ENCODE measurements at regions not wholly inside any gene's neighbourhood (a gene's known extent, or its start where the extent isn't known, plus 50 kb on each side); places are given as distances from the start of the nearest gene placed in this dataset.

- no peak for TF ChIP-seq ZNF232 (CRISPR knock-in tag; IDR thresholded peaks at IDR 0.05)
Measured at GRCh38 chr3:139241783-139242182, 102.0 kb upstream of the MRPS22 start (continued).

- Mint-ChIP-seq H3K27ac (no peak overlapping the region), H3K4me3 (no peak overlapping the region), H3K36me3 (no peaks in the 10 kb centered on the region), H3K27me3 (ENCODE audit: low read depth) (peaks cover 4% of the 10 kb centered on the region), H3K4me1 (no peaks in the 10 kb centered on the region), H3K9me3 (no peaks in the 10 kb centered on the region)
- TF ChIP-seq NFYB (CRISPR knock-in tag; conservative IDR thresholded peaks at IDR 0.05; ENCODE audit: low read depth) (no peak), E2F1 (CRISPR knock-in tag; IDR thresholded peaks at IDR 0.05) (no peak), TEAD4 (CRISPR knock-in tag; IDR thresholded peaks at IDR 0.05) (no peak)
- DNase-seq (ENCODE audit: low spot score): no peak
- CTCF ChIA-PET: no interaction called here
- POLR2A ChIA-PET: no interaction called here
- ATAC-seq: no peak
Measured at GRCh38 chr3:139243710-139244109, 100.1 kb upstream of the MRPS22 start.

GRCh38 chr3:139248593-139249255 is 95.1 kb upstream of the MRPS22 start:
- CTCF ChIA-PET: no interaction called here
- no peak overlapping the region for H3K27ac Mint-ChIP-seq

More at GRCh38 chr3:139248593-139249255, 95.1 kb upstream of the MRPS22 start:
- Mint-ChIP-seq H3K4me3 (no peak overlapping the region), H3K27me3 (ENCODE audit: low read depth) (peaks cover 4% of the 10 kb centered on the region), H3K4me1 (no peaks in the 10 kb centered on the region), H3K9me3 (peaks cover 14% of the 10 kb centered on the region), H3K36me3 (no peaks in the 10 kb centered on the region)
- ATAC-seq (no peak), DNase-seq (ENCODE audit: low spot score) (no peak)
- no peak for TF ChIP-seq NFATC4 (CRISPR knock-in tag; IDR thresholded peaks at IDR 0.05)
- TF ChIP-seq ZNF396 (CRISPR knock-in tag; IDR thresholded peaks at IDR 0.05; ENCODE audit: borderline replicate concordance): no peak
- TF ChIP-seq NFE2L1 (CRISPR knock-in tag; IDR thresholded peaks at IDR 0.05): no peak
- no peak for TF ChIP-seq ZNF317 (CRISPR knock-in tag; IDR thresholded peaks at IDR 0.05; ENCODE audit: borderline replicate concordance, low read depth)
- TF ChIP-seq ELF4 (CRISPR knock-in tag; IDR thresholded peaks at IDR 0.05; ENCODE audit: low read depth): no peak
- TF ChIP-seq ZBTB43 (CRISPR knock-in tag; IDR thresholded peaks at IDR 0.05): no peak
- no peak for TF ChIP-seq CREM (CRISPR knock-in tag; IDR thresholded peaks at IDR 0.05)
- no peak for TF ChIP-seq IRF2 (CRISPR knock-in tag; IDR thresholded peaks at IDR 0.05; ENCODE audit: borderline replicate concordance, low read depth)
- no peak for TF ChIP-seq FOXP1 (CRISPR knock-in tag; IDR thresholded peaks at IDR 0.05; ENCODE audit: borderline replicate concordance)
- TF ChIP-seq PREB (CRISPR knock-in tag; IDR thresholded peaks at IDR 0.05; ENCODE audit: borderline replicate concordance): no peak
- no peak for TF ChIP-seq CBFB (CRISPR knock-in tag; IDR thresholded peaks at IDR 0.05; ENCODE audit: low read depth)
- no peak for TF ChIP-seq ZNF416 (CRISPR knock-in tag; IDR thresholded peaks at IDR 0.05)
- TF ChIP-seq ATF6 (CRISPR knock-in tag; IDR thresholded peaks at IDR 0.05): no peak
- TF ChIP-seq ZNF671 (CRISPR knock-in tag; IDR thresholded peaks at IDR 0.05): no peak
- TF ChIP-seq ATF1 (CRISPR knock-in tag; IDR thresholded peaks at IDR 0.05): no peak
- no peak for TF ChIP-seq ARID4B (CRISPR knock-in tag; IDR thresholded peaks at IDR 0.05; ENCODE audit: borderline replicate concordance)
- no peak for TF ChIP-seq SMAD4 (CRISPR knock-in tag; IDR thresholded peaks at IDR 0.05)
- POLR2A ChIA-PET: no interaction called here

Measured in WTC11 (cell line).